Right atrium auricular region (tissue), 2 donors: ENCODE measurements at regions not wholly inside any gene's neighbourhood (a gene's known extent, or its start where the extent isn't known, plus 50 kb on each side); places are given as distances from the start of the nearest gene placed in this dataset.

Experiments used
- DNase-seq: peaks from one replicate; pipeline ENCODE4 v3.0.0-alpha.2; 2019; ENCODE audit warnings: low spot score
- H3K27ac ChIP-seq, 2 donors: fragments of 200-600 bp; sonication (generic); 1 replicate in 1 of 2; 2 replicates in 1 of 2; pipeline ENCODE4 v1.5.1; 2016 to 2019
- H3K27me3 ChIP-seq, 2 donors: fragments of 200-600 bp; sonication (generic); one replicate each; pipeline versions ENCODE4 v1.5.1 to v1.6.0; 2017 to 2019
- H3K36me3 ChIP-seq: fragments of 200-600 bp; sonication (generic); one replicate; pipeline ENCODE4 v1.5.1; 2016
- H3K4me1 ChIP-seq, 2 donors: fragments of 200-600 bp; sonication (generic); one replicate each; pipeline versions ENCODE4 v1.5.1 to v1.6.0; 2017 to 2019
- H3K4me3 ChIP-seq, 2 donors: fragments of 200-600 bp; sonication (generic); 1 replicate in 1 of 2; 2 replicates in 1 of 2; pipeline ENCODE4 v1.5.1; 2017 to 2019; ENCODE audit warnings: mild to moderate bottlenecking in 1 of 2, moderate library complexity in 1 of 2
- H3K9me3 ChIP-seq, 2 donors: fragments of 200-600 bp; sonication (generic); one replicate each; pipeline ENCODE4 v1.5.1; 2019
- CTCF ChIP-seq, 2 donors: fragments of 200-600 bp; sonication (generic); IDR thresholded peaks; one replicate each; pipeline ENCODE4 v1.5.1; 2019; ENCODE audit warnings: antibody characterized with exemption in 2 of 2

- H3K36me3 ChIP-seq: no peaks in the 10 kb centered on the region
- peaks cover 5 to 13% of the 10 kb centered on the region in 2 donors for H3K9me3 ChIP-seq
- H3K4me3 ChIP-seq: no peak overlapping the region
Measured at GRCh38 chr16:64180136-64180900, 941.5 kb downstream of the CDH11 start.

GRCh38 chr16:64174327-64174726, 947.5 kb downstream of the CDH11 start:
- H3K4me3 ChIP-seq: no peak overlapping the region
- H3K4me1 ChIP-seq: no peaks in the 10 kb centered on the region
- H3K27me3 ChIP-seq: no peaks in the 10 kb centered on the region
- TF ChIP-seq CTCF (IDR thresholded peaks at IDR 0.05): no peak
- no peak overlapping the region for H3K27ac ChIP-seq
- no peaks in the 10 kb centered on the region for H3K36me3 ChIP-seq
- peaks cover 5 to 13% of the 10 kb centered on the region in 2 donors for H3K9me3 ChIP-seq
- no peak for DNase-seq

More at GRCh38 chr16:64180136-64180900, 941.5 kb downstream of the CDH11 start:
- DNase-seq: no peak
- H3K27ac ChIP-seq: no peak overlapping the region
- H3K27me3 ChIP-seq: no peaks in the 10 kb centered on the region
- TF ChIP-seq CTCF (IDR thresholded peaks at IDR 0.05): no peak
- H3K4me1 ChIP-seq: no peaks in the 10 kb centered on the region

GRCh38 chr16:64172652-64173051, 949.2 kb downstream of the CDH11 start:
- no peak for TF ChIP-seq CTCF (IDR thresholded peaks at IDR 0.05)
- DNase-seq: no peak
- H3K27ac ChIP-seq: no peak overlapping the region
- H3K36me3 ChIP-seq: no peaks in the 10 kb centered on the region
- H3K4me3 ChIP-seq: no peak overlapping the region
- H3K27me3 ChIP-seq: no peaks in the 10 kb centered on the region
- H3K9me3 ChIP-seq: peaks cover 0 to 3% of the 10 kb centered on the region in 2 donors
- no peaks in the 10 kb centered on the region for H3K4me1 ChIP-seq

GRCh38 chr16:64172226-64172625, 949.6 kb downstream of the CDH11 start:
- no peak overlapping the region for H3K27ac ChIP-seq

GRCh38 chr16:64171632-64172031, 950.2 kb downstream of the CDH11 start:
- DNase-seq: no peak
- Histone ChIP-seq H3K9me3 (no peaks in the 10 kb centered on the region), H3K4me1 (no peaks in the 10 kb centered on the region), H3K27ac (no peak overlapping the region), H3K27me3 (no peaks in the 10 kb centered on the region), H3K4me3 (no peak overlapping the region), H3K36me3 (no peaks in the 10 kb centered on the region)
- TF ChIP-seq CTCF (IDR thresholded peaks at IDR 0.05): no peak

More at GRCh38 chr16:64172226-64172625, 949.6 kb downstream of the CDH11 start:
- no peaks in the 10 kb centered on the region for H3K4me1 ChIP-seq
- DNase-seq: no peak
- no peak for TF ChIP-seq CTCF (IDR thresholded peaks at IDR 0.05)
- no peaks in the 10 kb centered on the region for H3K27me3 ChIP-seq
- H3K4me3 ChIP-seq: no peak overlapping the region
- H3K36me3 ChIP-seq: no peaks in the 10 kb centered on the region
- H3K9me3 ChIP-seq: no peaks in the 10 kb centered on the region

GRCh38 chr16:64168371-64168770, 953.5 kb downstream of the CDH11 start:
- Histone ChIP-seq H3K4me3 (no peak overlapping the region), H3K4me1 (no peaks in the 10 kb centered on the region), H3K27ac (no peak overlapping the region), H3K9me3 (no peaks in the 10 kb centered on the region), H3K27me3 (no peaks in the 10 kb centered on the region), H3K36me3 (no peaks in the 10 kb centered on the region)
- no peak for DNase-seq
- no peak for TF ChIP-seq CTCF (IDR thresholded peaks at IDR 0.05)
